Keratinocyte (primary cell): ENCODE measurements at regions not wholly inside any gene's neighbourhood (a gene's known extent, or its start where the extent isn't known, plus 50 kb on each side); places are given as distances from the start of the nearest gene placed in this dataset.

Experiments
- DNase-seq: peaks from one replicate; pipeline ENCODE4 v3.0.0-alpha.2; 2011; ENCODE audit warnings: low read depth, missing footprints, low spot score
- FAIRE-seq: peaks from 2 replicates; lab custom pipeline; 2011; peaks lifted over from hg19 to GRCh38; lab: Jason Lieb, UNC
- H2AFZ ChIP-seq: 2 replicates; pipeline ENCODE4 v1.6.0; 2012; ENCODE audit warnings: low read length, control low read depth, inconsistent platforms; ENCODE audit not compliant: control insufficient read depth
- H3K27ac ChIP-seq: 2 replicates; pipeline ENCODE4 v1.5.1; 2011; ENCODE audit warnings: low read length; ENCODE audit not compliant: control insufficient read depth, insufficient read depth
- H3K27me3 ChIP-seq: 3 replicates; pipeline ENCODE4 v1.6.0; 2011; ENCODE audit warnings: low read length; ENCODE audit not compliant: control insufficient read depth, insufficient read depth; ENCODE audit errors: extremely low read depth
- H3K36me3 ChIP-seq, 2 experiments: 2 replicates in 1 of 2; 3 replicates in 1 of 2; pipeline ENCODE4 v1.5.1; 2011; ENCODE audit warnings: low read length in 2 of 2, mild to moderate bottlenecking in 1 of 2; ENCODE audit not compliant: control insufficient read depth in 2 of 2, insufficient read depth in 2 of 2; ENCODE audit errors: extremely low read depth in 1 of 2
- H3K4me1 ChIP-seq: 3 replicates; pipeline ENCODE4 v1.5.1; 2011; ENCODE audit warnings: low read length; ENCODE audit not compliant: control insufficient read depth, insufficient read depth; ENCODE audit errors: extremely low read depth
- H3K4me2 ChIP-seq: 3 replicates; pipeline ENCODE4 v1.6.0; 2011; ENCODE audit warnings: low read depth, low read length; ENCODE audit not compliant: control insufficient read depth, insufficient read depth; ENCODE audit errors: extremely low read depth
- H3K4me3 ChIP-seq, 3 experiments: fragments of 200-600 bp in 1 of 3; sonication (generic) in 1 of 3; 2 replicates in 2 of 3; 3 replicates in 1 of 3; pipeline ENCODE4 v1.5.1; 2011 to 2016; ENCODE audit warnings: low read length in 3 of 3, mild to moderate bottlenecking in 3 of 3, control low read depth in 2 of 3, inconsistent platforms in 1 of 3, low read depth in 1 of 3, mixed read lengths in 1 of 3, mixed run types in 1 of 3, moderate library complexity in 1 of 3; ENCODE audit not compliant: control insufficient read depth in 2 of 3, insufficient read depth in 2 of 3; ENCODE audit errors: extremely low read depth in 1 of 3
- H3K79me2 ChIP-seq: 2 replicates; pipeline ENCODE4 v1.6.0; 2012; ENCODE audit warnings: low read length; ENCODE audit not compliant: control insufficient read depth, insufficient read depth
- H3K9ac ChIP-seq: 3 replicates; pipeline ENCODE4 v1.6.0; 2011; ENCODE audit warnings: low read length; ENCODE audit not compliant: control insufficient read depth, insufficient read depth; ENCODE audit errors: extremely low read depth
- H3K9me1 ChIP-seq: 3 replicates; pipeline ENCODE4 v1.6.0; 2011; ENCODE audit warnings: low read length; ENCODE audit not compliant: control insufficient read depth, insufficient read depth; ENCODE audit errors: extremely low read depth
- H3K9me3 ChIP-seq: 2 replicates; pipeline ENCODE4 v1.5.1; 2012; ENCODE audit warnings: low read depth, low read length; ENCODE audit not compliant: control insufficient read depth
- H4K20me1 ChIP-seq: 3 replicates; pipeline ENCODE4 v1.6.0; 2011; ENCODE audit warnings: low read length; ENCODE audit not compliant: control insufficient read depth, insufficient read depth; ENCODE audit errors: extremely low read depth
- CTCF ChIP-seq, 3 experiments: IDR thresholded peaks in 1 of 3; conservative IDR thresholded peaks in 1 of 3; optimal IDR thresholded peaks in 1 of 3; 2 replicates in 2 of 3; 3 replicates in 1 of 3; pipeline versions ENCODE3 to v1.5.1; 2011; ENCODE audit warnings: low read length in 3 of 3, mild to moderate bottlenecking in 3 of 3, moderate library complexity in 2 of 3, control low read depth in 1 of 3, inconsistent platforms in 1 of 3; ENCODE audit not compliant: insufficient read depth in 2 of 3; ENCODE audit errors: extremely low read depth in 1 of 3
- EZH2 ChIP-seq: IDR thresholded peaks from one replicate; pipeline ENCODE4 v1.6.1; 2012; ENCODE audit warnings: inconsistent platforms, mild to moderate bottlenecking, low read length, moderate library complexity
- dilution Hi-C: fragments of 300-500 bp; cut with MboI; formaldehyde crosslinking; loops from one replicate; pipeline ENCODE4 v1.7.0; 2020; ENCODE audit warnings: low sequenced_read_pairs; ENCODE audit not compliant: extremely low pct_ligation_motif_present

GRCh38 chr21:31501926-31502325 is 157.6 kb upstream of the SOD1 start:
- Histone ChIP-seq H4K20me1 (no peaks in the 10 kb centered on the region), H3K27ac (peak overlapping the region; percentile 82), H3K9me1 (peaks cover 3% of the 10 kb centered on the region), H3K9me3 (no peaks in the 10 kb centered on the region), H3K4me2 (peak overlapping the region; percentile 80), H3K4me1 (peaks cover 28% of the 10 kb centered on the region), H3K36me3 (no peaks in the 10 kb centered on the region), H3K27me3 (no peaks in the 10 kb centered on the region), H3K4me3 (no peak overlapping the region), H2AFZ (peak overlapping the region; percentile 83), H3K9ac (peak overlapping the region; percentile 56), H3K79me2 (no peaks in the 10 kb centered on the region)
- TF ChIP-seq CTCF (optimal IDR thresholded peaks at IDR 0.05 in 1 of 3, IDR thresholded peaks at IDR 0.05 in 1 of 3, conservative IDR thresholded peaks at IDR 0.05 in 1 of 3; ENCODE audit: extremely low read depth in 1 of 3, insufficient read depth in 2 of 3, low read length in 3 of 3) (no peak), EZH2 (no peak)
- FAIRE-seq = no peak
- dilution Hi-C loops = no loop called here
- no peak for DNase-seq

GRCh38 chr21:31500982-31501381 is 156.9 kb upstream of the TIAM1 start:
- no peak overlapping the region for H3K4me3 ChIP-seq
- H3K9me3 ChIP-seq = no peaks in the 10 kb centered on the region
- DNase-seq = no peak
- H4K20me1 ChIP-seq = no peaks in the 10 kb centered on the region
- no peak overlapping the region for H3K4me2 ChIP-seq
- H3K36me3 ChIP-seq = no peaks in the 10 kb centered on the region
- dilution Hi-C loops = no loop called here
- TF ChIP-seq EZH2 (no peak), CTCF (optimal IDR thresholded peaks at IDR 0.05 in 1 of 3, IDR thresholded peaks at IDR 0.05 in 1 of 3, conservative IDR thresholded peaks at IDR 0.05 in 1 of 3; ENCODE audit: extremely low read depth in 1 of 3, insufficient read depth in 2 of 3, low read length in 3 of 3) (no peak)
- H3K79me2 ChIP-seq = no peaks in the 10 kb centered on the region
- peaks cover 28% of the 10 kb centered on the region for H3K4me1 ChIP-seq
- H3K9me1 ChIP-seq = peaks cover 3% of the 10 kb centered on the region
- H2AFZ ChIP-seq = no peak overlapping the region
- H3K27ac ChIP-seq = no peak overlapping the region
- H3K9ac ChIP-seq = no peak overlapping the region
- no peaks in the 10 kb centered on the region for H3K27me3 ChIP-seq
- FAIRE-seq = no peak
